Muscle layer of duodenum (tissue), 2 donors: ENCODE measurements at regions not wholly inside any gene's neighbourhood (a gene's known extent, or its start where the extent isn't known, plus 50 kb on each side); places are given as distances from the start of the nearest gene placed in this dataset.

ENCODE experiments used
- H3K27ac ChIP-seq: one replicate; pipeline ENCODE4 v1.7.0; 2013; ENCODE audit warnings: mild to moderate bottlenecking, low read length
- H3K27me3 ChIP-seq: one replicate; pipeline ENCODE4 v1.7.0; 2013; ENCODE audit warnings: low read depth, mild to moderate bottlenecking, control low read depth, low read length
- H3K36me3 ChIP-seq, 2 donors: one replicate each; pipeline ENCODE4 v1.7.0; 2013; ENCODE audit warnings: low read length in 2 of 2, control low read depth in 1 of 2, mild to moderate bottlenecking in 1 of 2; ENCODE audit not compliant: insufficient read depth in 2 of 2, control insufficient read depth in 1 of 2
- H3K4me1 ChIP-seq, 2 donors: one replicate each; pipeline ENCODE4 v1.7.0; 2013; ENCODE audit warnings: low read length in 2 of 2, mild to moderate bottlenecking in 2 of 2, control low read depth in 1 of 2, moderate library complexity in 1 of 2; ENCODE audit not compliant: insufficient read depth in 2 of 2, control insufficient read depth in 1 of 2
- H3K4me3 ChIP-seq, 2 donors: one replicate each; pipeline ENCODE4 v1.7.0; 2013; ENCODE audit warnings: low read length in 2 of 2, low read depth in 1 of 2, mild to moderate bottlenecking in 1 of 2
- H3K9me3 ChIP-seq, 2 donors: one replicate each; pipeline ENCODE4 v1.7.0; 2013; ENCODE audit warnings: low read length in 2 of 2, control low read depth in 1 of 2, mild to moderate bottlenecking in 1 of 2; ENCODE audit not compliant: control insufficient read depth in 1 of 2
- donor health status: healthy.

GRCh38 chr2:187230088-187230487, 218.0 kb downstream of the CALCRL start:
- no peak overlapping the region for H3K27ac ChIP-seq
- no peaks in the 10 kb centered on the region for H3K36me3 ChIP-seq
- no peaks in the 10 kb centered on the region for H3K9me3 ChIP-seq
- no peaks in the 10 kb centered on the region for H3K4me1 ChIP-seq
- H3K27me3 ChIP-seq = no peaks in the 10 kb centered on the region
- H3K4me3 ChIP-seq = no peak overlapping the region

GRCh38 chr2:187228986-187229385, 219.1 kb downstream of the CALCRL start:
- H3K27me3 ChIP-seq = no peaks in the 10 kb centered on the region
- H3K27ac ChIP-seq = no peak overlapping the region
- no peaks in the 10 kb centered on the region for H3K9me3 ChIP-seq
- H3K4me1 ChIP-seq = no peaks in the 10 kb centered on the region
- no peak overlapping the region for H3K4me3 ChIP-seq
- no peaks in the 10 kb centered on the region for H3K36me3 ChIP-seq

GRCh38 chr2:187224989-187225388, 223.1 kb downstream of the CALCRL start:
- Histone ChIP-seq H3K4me1 (no peaks in the 10 kb centered on the region), H3K27me3 (no peaks in the 10 kb centered on the region), H3K4me3 (no peak overlapping the region), H3K36me3 (no peaks in the 10 kb centered on the region), H3K27ac (no peak overlapping the region), H3K9me3 (peaks cover 0 to 3% of the 10 kb centered on the region in 2 donors)

- Histone ChIP-seq H3K4me1 (no peaks in the 10 kb centered on the region), H3K9me3 (peaks cover 0 to 3% of the 10 kb centered on the region in 2 donors), H3K27ac (no peak overlapping the region), H3K27me3 (no peaks in the 10 kb centered on the region), H3K4me3 (no peak overlapping the region), H3K36me3 (no peaks in the 10 kb centered on the region)
Observed at GRCh38 chr2:187220071-187220470, 228.0 kb downstream of the CALCRL start.

- Histone ChIP-seq H3K27ac (no peak overlapping the region), H3K4me1 (no peaks in the 10 kb centered on the region), H3K9me3 (peaks cover 3 to 13% of the 10 kb centered on the region in 2 donors), H3K4me3 (no peak overlapping the region), H3K27me3 (no peaks in the 10 kb centered on the region), H3K36me3 (no peaks in the 10 kb centered on the region)
Observed at GRCh38 chr2:187215532-187216240, 232.4 kb downstream of the CALCRL start.

GRCh38 chr2:187214306-187214705, 233.7 kb downstream of the CALCRL start:
- Histone ChIP-seq H3K9me3 (peaks cover 3 to 13% of the 10 kb centered on the region in 2 donors), H3K4me1 (no peaks in the 10 kb centered on the region), H3K27ac (no peak overlapping the region), H3K27me3 (no peaks in the 10 kb centered on the region), H3K36me3 (no peaks in the 10 kb centered on the region), H3K4me3 (no peak overlapping the region)

GRCh38 chr2:187213798-187214197, 234.3 kb downstream of the CALCRL start:
- H3K9me3 ChIP-seq = peaks cover 3 to 13% of the 10 kb centered on the region in 2 donors
- no peak overlapping the region for H3K4me3 ChIP-seq
- H3K27me3 ChIP-seq = no peaks in the 10 kb centered on the region
- no peaks in the 10 kb centered on the region for H3K4me1 ChIP-seq
- no peak overlapping the region for H3K27ac ChIP-seq
- no peaks in the 10 kb centered on the region for H3K36me3 ChIP-seq

- H3K4me1 ChIP-seq = no peaks in the 10 kb centered on the region
- peaks cover 3 to 13% of the 10 kb centered on the region in 2 donors for H3K9me3 ChIP-seq
- H3K27me3 ChIP-seq = no peaks in the 10 kb centered on the region
- H3K4me3 ChIP-seq = no peak overlapping the region
- H3K36me3 ChIP-seq = no peaks in the 10 kb centered on the region
- H3K27ac ChIP-seq = no peak overlapping the region
Observed at GRCh38 chr2:187210726-187211125, 237.3 kb downstream of the CALCRL start.

GRCh38 chr2:187208199-187208785, 239.8 kb downstream of the CALCRL start:
- Histone ChIP-seq H3K27me3 (no peaks in the 10 kb centered on the region), H3K4me1 (no peaks in the 10 kb centered on the region), H3K9me3 (peaks cover 3 to 13% of the 10 kb centered on the region in 2 donors), H3K36me3 (no peaks in the 10 kb centered on the region), H3K4me3 (no peak overlapping the region), H3K27ac (no peak overlapping the region)

- Histone ChIP-seq H3K4me3 (no peak overlapping the region), H3K4me1 (no peaks in the 10 kb centered on the region), H3K27ac (no peak overlapping the region)
Observed at GRCh38 chr2:187207126-187207525, 240.9 kb downstream of the CALCRL start.

GRCh38 chr2:187206471-187206870, 241.6 kb downstream of the CALCRL start:
- Histone ChIP-seq H3K9me3 (peaks cover 0 to 3% of the 10 kb centered on the region in 2 donors), H3K36me3 (no peaks in the 10 kb centered on the region)

More at GRCh38 chr2:187207126-187207525, 240.9 kb downstream of the CALCRL start:
- Histone ChIP-seq H3K36me3 (no peaks in the 10 kb centered on the region), H3K9me3 (peaks cover 3 to 9% of the 10 kb centered on the region in 2 donors), H3K27me3 (no peaks in the 10 kb centered on the region)

More at GRCh38 chr2:187206471-187206870, 241.6 kb downstream of the CALCRL start:
- Histone ChIP-seq H3K4me1 (no peaks in the 10 kb centered on the region), H3K27ac (no peak overlapping the region), H3K27me3 (no peaks in the 10 kb centered on the region), H3K4me3 (no peak overlapping the region)
